ENCODE measurements at regions not wholly inside any gene's neighbourhood (a gene's known extent, or its start where the extent isn't known, plus 50 kb on each side); places are given as distances from the start of the nearest gene placed in this dataset.

GRCh38 chr14:104392396-104393198 lies 187.0 kb upstream of the C14orf180 start:
- TF ChIP-seq POLR2A (IDR thresholded peaks at IDR 0.05): no peak
- no peak for TF ChIP-seq CTCF (IDR thresholded peaks at IDR 0.05)
- TF ChIP-seq POLR2AphosphoS5 (IDR thresholded peaks at IDR 0.05): no peak

Measured in breast epithelium (tissue), 3 donors.